ENCODE measurements at regions not wholly inside any gene's neighbourhood (a gene's known extent, or its start where the extent isn't known, plus 50 kb on each side); places are given as distances from the start of the nearest gene placed in this dataset.

- TF ChIP-seq CTCF (IDR thresholded peaks at IDR 0.05; ENCODE audit: low read depth, low read length) = no peak
Observed at GRCh38 chr5:68920888-68921287, 172.9 kb upstream of the SLC30A5 start.

GRCh38 chr5:68922172-68922987 lies 171.4 kb upstream of the SLC30A5 start:
- TF ChIP-seq CTCF (IDR thresholded peaks at IDR 0.05; ENCODE audit: low read depth, low read length) = no peak
- H3K4me3 ChIP-seq (ENCODE audit: low read depth, low read length) = no peak overlapping the region

More at GRCh38 chr5:68920888-68921287, 172.9 kb upstream of the SLC30A5 start:
- no peak overlapping the region for H3K4me3 ChIP-seq (ENCODE audit: low read depth, low read length)

- TF ChIP-seq CTCF (IDR thresholded peaks at IDR 0.05; ENCODE audit: low read depth, low read length) = no peak
- no peak overlapping the region for H3K4me3 ChIP-seq (ENCODE audit: low read depth, low read length)
Observed at GRCh38 chr5:68924481-68925145, 169.2 kb upstream of the SLC30A5 start.

GRCh38 chr5:68928617-68929302 lies 165.1 kb upstream of the SLC30A5 start:
- H3K4me3 ChIP-seq (ENCODE audit: low read depth, low read length) = no peak overlapping the region
- no peak for TF ChIP-seq CTCF (IDR thresholded peaks at IDR 0.05; ENCODE audit: low read depth, low read length)

- no peak for TF ChIP-seq CTCF (IDR thresholded peaks at IDR 0.05; ENCODE audit: low read depth, low read length)
- H3K4me3 ChIP-seq (ENCODE audit: low read depth, low read length) = no peak overlapping the region
Observed at GRCh38 chr5:68930139-68930538, 163.7 kb upstream of the SLC30A5 start.

- no peak for TF ChIP-seq CTCF (IDR thresholded peaks at IDR 0.05; ENCODE audit: low read depth, low read length)
Observed at GRCh38 chr5:68932830-68933434, 160.9 kb upstream of the SLC30A5 start.

More at GRCh38 chr5:68932830-68933434, 160.9 kb upstream of the SLC30A5 start:
- no peak overlapping the region for H3K4me3 ChIP-seq (ENCODE audit: low read depth, low read length)
